Fibroblast of lung (primary cell): ENCODE measurements at regions not wholly inside any gene's neighbourhood (a gene's known extent, or its start where the extent isn't known, plus 50 kb on each side); places are given as distances from the start of the nearest gene placed in this dataset.
"Not testable (repeated sequence)": the region's sequence is repeated elsewhere in the genome, so short reads cannot be mapped to it uniquely, and the experiment has no call there.

ENCODE experiments used
- DNase-seq, 2 donors: peaks; one replicate each; pipeline versions ENCODE4 v3.0.0 to v3.0.0-alpha.2; 2010; ENCODE audit warnings: low read depth in 2 of 2
- H2AFZ ChIP-seq: 2 replicates; pipeline ENCODE4 v1.5.1; 2012; ENCODE audit warnings: low read length, control low read depth, inconsistent platforms
- H3K27ac ChIP-seq: 2 replicates; pipeline ENCODE4 v1.5.1; 2011; ENCODE audit warnings: low read length, control low read depth; ENCODE audit not compliant: insufficient read depth
- H3K27me3 ChIP-seq: 2 replicates; pipeline ENCODE4 v1.5.1; 2011; ENCODE audit warnings: mild to moderate bottlenecking, low read length; ENCODE audit not compliant: control insufficient read depth, insufficient read depth
- H3K36me3 ChIP-seq: 2 replicates; pipeline ENCODE4 v1.5.1; 2011; ENCODE audit warnings: low read length; ENCODE audit not compliant: control insufficient read depth, insufficient read depth
- H3K4me1 ChIP-seq: 2 replicates; pipeline ENCODE4 v1.5.1; 2011; ENCODE audit warnings: low read length; ENCODE audit not compliant: control insufficient read depth, insufficient read depth; ENCODE audit errors: extremely low read depth
- H3K4me2 ChIP-seq: 2 replicates; pipeline ENCODE4 v1.5.1; 2011; ENCODE audit warnings: low read length, control low read depth; ENCODE audit not compliant: insufficient read depth; ENCODE audit errors: extremely low read depth
- H3K4me3 ChIP-seq, 4 experiments: fragments of 200-600 bp in 1 of 4; sonication (generic) in 1 of 4; replicated peaks in 1 of 4; 2 replicates each; pipeline ENCODE4 v1.5.1; 2011 to 2016; ENCODE audit warnings: low read length in 4 of 4, low read depth in 3 of 4, mild to moderate bottlenecking in 3 of 4, control low read depth in 2 of 4, inconsistent platforms in 1 of 4, mixed read lengths in 1 of 4; ENCODE audit not compliant: insufficient read depth in 1 of 4; ENCODE audit errors: control extremely low read depth in 1 of 4
- H3K79me2 ChIP-seq: 2 replicates; pipeline ENCODE4 v1.5.1; 2012; ENCODE audit warnings: mild to moderate bottlenecking, low read length, inconsistent platforms; ENCODE audit not compliant: control insufficient read depth, insufficient read depth
- H3K9ac ChIP-seq: 2 replicates; pipeline ENCODE4 v1.5.1; 2011; ENCODE audit warnings: mild to moderate bottlenecking, low read length, control low read depth; ENCODE audit not compliant: insufficient read depth
- H3K9me3 ChIP-seq: 2 replicates; pipeline ENCODE4 v1.5.1; 2012; ENCODE audit warnings: low read depth, low read length; ENCODE audit not compliant: control insufficient read depth, insufficient read depth
- H4K20me1 ChIP-seq: 2 replicates; pipeline ENCODE4 v1.5.1; 2011; ENCODE audit warnings: low read length; ENCODE audit not compliant: control insufficient read depth, insufficient read depth; ENCODE audit errors: extremely low read depth
- EZH2 ChIP-seq: IDR thresholded peaks from 2 replicates; pipeline ENCODE4 v1.5.1; 2012; ENCODE audit warnings: low read length, control low read depth, mild to moderate bottlenecking; ENCODE audit errors: missing control alignments
- TF ChIP-seq, protein P1 (sequence below), 2 donors: IDR thresholded peaks in 1 of 2; conservative IDR thresholded peaks in 1 of 2; 1 replicate in 1 of 2; 2 replicates in 1 of 2; pipeline ENCODE4 v1.5.1; 2011 to 2012; ENCODE audit warnings: low read length in 2 of 2, control low read depth in 1 of 2, inconsistent platforms in 1 of 2, low read depth in 1 of 2, mild to moderate bottlenecking in 1 of 2

DNA sequence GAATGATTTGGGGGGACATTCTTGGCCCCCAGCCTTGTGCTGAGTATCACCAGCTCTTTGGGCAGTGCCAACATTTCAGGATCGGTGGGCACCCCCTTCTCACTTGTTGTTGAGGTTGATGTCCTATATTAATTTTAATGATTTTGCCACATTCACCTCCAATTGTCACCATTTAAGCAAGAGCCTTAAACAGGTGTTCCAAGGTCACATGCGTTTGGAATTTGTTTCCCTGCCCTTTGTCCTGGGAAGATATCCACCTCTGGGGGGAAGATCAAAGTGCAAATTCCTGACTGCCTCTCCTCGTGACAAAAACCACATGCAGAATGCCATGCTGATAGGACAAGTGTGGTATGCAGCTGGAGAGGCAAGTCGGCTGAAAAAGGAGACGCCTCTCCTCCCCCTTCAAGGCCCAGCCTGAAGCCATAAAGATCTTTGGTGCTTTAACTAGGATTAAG, 72.5 kb upstream of the ID2 start:
- no peaks in the 10 kb centered on the region for H3K79me2 ChIP-seq
- no peaks in the 10 kb centered on the region for H3K9me3 ChIP-seq
- no peak overlapping the region for H3K27ac ChIP-seq
- no peak overlapping the region for H2AFZ ChIP-seq
- peaks cover 4% of the 10 kb centered on the region for H3K4me1 ChIP-seq
- no peak overlapping the region for H3K4me2 ChIP-seq
- H3K27me3 ChIP-seq, result peaks cover under 1% of the 10 kb centered on the region
- no peak for TF ChIP-seq EZH2
- TF ChIP-seq, protein P1, sequence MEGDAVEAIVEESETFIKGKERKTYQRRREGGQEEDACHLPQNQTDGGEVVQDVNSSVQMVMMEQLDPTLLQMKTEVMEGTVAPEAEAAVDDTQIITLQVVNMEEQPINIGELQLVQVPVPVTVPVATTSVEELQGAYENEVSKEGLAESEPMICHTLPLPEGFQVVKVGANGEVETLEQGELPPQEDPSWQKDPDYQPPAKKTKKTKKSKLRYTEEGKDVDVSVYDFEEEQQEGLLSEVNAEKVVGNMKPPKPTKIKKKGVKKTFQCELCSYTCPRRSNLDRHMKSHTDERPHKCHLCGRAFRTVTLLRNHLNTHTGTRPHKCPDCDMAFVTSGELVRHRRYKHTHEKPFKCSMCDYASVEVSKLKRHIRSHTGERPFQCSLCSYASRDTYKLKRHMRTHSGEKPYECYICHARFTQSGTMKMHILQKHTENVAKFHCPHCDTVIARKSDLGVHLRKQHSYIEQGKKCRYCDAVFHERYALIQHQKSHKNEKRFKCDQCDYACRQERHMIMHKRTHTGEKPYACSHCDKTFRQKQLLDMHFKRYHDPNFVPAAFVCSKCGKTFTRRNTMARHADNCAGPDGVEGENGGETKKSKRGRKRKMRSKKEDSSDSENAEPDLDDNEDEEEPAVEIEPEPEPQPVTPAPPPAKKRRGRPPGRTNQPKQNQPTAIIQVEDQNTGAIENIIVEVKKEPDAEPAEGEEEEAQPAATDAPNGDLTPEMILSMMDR (conservative IDR thresholded peaks at IDR 0.05 in 1 of 2, IDR thresholded peaks at IDR 0.05 in 1 of 2; ENCODE audit: low read depth in 1 of 2, low read length in 2 of 2), result no peak
- H3K9ac ChIP-seq, result no peak overlapping the region
- no peak overlapping the region for H3K4me3 ChIP-seq
- peak in 1 of 2 donors; percentile 44 for DNase-seq
- H4K20me1 ChIP-seq, result no peaks in the 10 kb centered on the region
- no peaks in the 10 kb centered on the region for H3K36me3 ChIP-seq

DNA sequence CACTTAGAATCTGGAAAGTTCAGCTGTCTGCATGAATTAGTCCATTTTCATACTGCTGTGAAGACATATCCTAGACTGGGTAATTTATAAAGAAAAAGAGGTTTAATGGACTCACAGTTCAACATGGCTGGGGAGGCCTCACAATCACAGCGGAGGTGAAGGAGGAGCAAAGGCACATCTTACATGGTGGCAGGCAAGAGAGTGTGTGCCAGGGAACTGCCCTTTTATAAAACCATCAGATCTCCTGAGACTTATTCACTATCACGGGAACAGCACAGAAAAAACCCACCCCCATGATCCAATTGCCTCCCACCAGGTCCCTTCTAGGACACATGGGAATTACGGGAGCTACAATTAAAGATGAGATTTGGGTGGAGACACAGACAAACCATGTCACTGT, 71.1 kb upstream of the ID2 start:
- H3K4me3 ChIP-seq, H4K20me1 ChIP-seq, H3K4me1 ChIP-seq, H3K27me3 ChIP-seq, H3K9me3 ChIP-seq, H2AFZ ChIP-seq, H3K27ac ChIP-seq, H3K4me2 ChIP-seq, H3K36me3 ChIP-seq, H3K9ac ChIP-seq, H3K79me2 ChIP-seq, DNase-seq: not testable (repeated sequence)

DNA sequence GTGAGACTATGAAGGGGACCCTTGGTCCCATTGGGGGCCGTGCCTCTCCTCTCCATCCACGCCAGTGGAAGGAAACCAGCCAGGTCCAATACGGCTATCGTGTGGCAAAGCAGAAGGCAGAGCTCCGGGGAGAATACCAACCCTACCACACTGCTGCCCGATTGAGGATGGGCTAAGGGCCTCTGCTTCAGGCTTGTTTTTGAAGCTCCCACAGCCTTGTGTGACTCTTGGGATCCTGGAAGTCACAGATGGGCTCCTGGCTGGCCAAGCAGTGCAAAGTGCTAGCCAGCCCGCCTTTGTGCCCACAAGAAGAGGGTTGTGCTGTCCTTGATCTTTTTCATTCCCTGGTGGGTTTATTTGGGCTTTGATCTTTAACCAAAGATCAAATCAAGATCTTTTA, 70.6 kb upstream of the ID2 start:
- Histone ChIP-seq H3K27ac (no peak overlapping the region), H3K36me3 (no peaks in the 10 kb centered on the region), H3K9me3 (no peaks in the 10 kb centered on the region), H3K9ac (no peak overlapping the region), H3K27me3 (peaks cover 9% of the 10 kb centered on the region), H2AFZ (no peak overlapping the region), H4K20me1 (no peaks in the 10 kb centered on the region), H3K79me2 (no peaks in the 10 kb centered on the region), H3K4me2 (no peak overlapping the region), H3K4me3 (no peak overlapping the region), H3K4me1 (no peaks in the 10 kb centered on the region)
- no peak for DNase-seq
- TF ChIP-seq EZH2, result no peak
- TF ChIP-seq, protein P1 (conservative IDR thresholded peaks at IDR 0.05 in 1 of 2, IDR thresholded peaks at IDR 0.05 in 1 of 2; ENCODE audit: low read depth in 1 of 2, low read length in 2 of 2), result no peak
